HG02623 (cell line): ENCODE measurements at regions not wholly inside any gene's neighbourhood (a gene's known extent, or its start where the extent isn't known, plus 50 kb on each side); places are given as distances from the start of the nearest gene placed in this dataset.

ENCODE experiments used
- ATAC-seq: cut with Tn5 transposase; IDR thresholded peaks from one replicate; pipeline ENCODE4 v1.9.1; 2021; ENCODE audit warnings: moderate library complexity; ENCODE audit not compliant: unreplicated experiment

GRCh38 chr6:25217302-25217701 is 61.9 kb upstream of the CARMIL1 start:
- no peak for ATAC-seq

- ATAC-seq = no peak
Observed at GRCh38 chr6:25217829-25218228, 61.3 kb upstream of the CARMIL1 start.

- ATAC-seq = no peak
Observed at GRCh38 chr6:25218346-25218745, 60.8 kb upstream of the CARMIL1 start.

- no peak for ATAC-seq
Observed at GRCh38 chr6:25219216-25219916, 59.8 kb upstream of the CARMIL1 start.

DNA sequence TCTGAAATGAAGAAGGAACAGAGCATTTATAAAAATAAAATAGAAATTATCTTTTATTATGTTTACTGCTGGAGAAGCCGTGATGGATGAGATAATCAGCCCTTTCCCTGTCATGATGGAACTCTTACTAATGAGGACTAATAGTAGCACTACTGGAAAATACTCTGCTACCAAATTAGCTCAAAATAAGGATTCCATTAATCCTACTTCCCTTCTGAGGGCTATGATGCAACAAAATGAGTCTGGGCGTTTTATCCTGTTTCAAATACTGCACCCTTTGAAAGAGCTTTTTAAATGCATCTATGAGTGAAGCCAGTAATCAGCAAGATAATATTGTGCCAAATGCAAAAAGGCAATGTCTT is 59.3 kb upstream of the CARMIL1 start:
- ATAC-seq = no peak

DNA sequence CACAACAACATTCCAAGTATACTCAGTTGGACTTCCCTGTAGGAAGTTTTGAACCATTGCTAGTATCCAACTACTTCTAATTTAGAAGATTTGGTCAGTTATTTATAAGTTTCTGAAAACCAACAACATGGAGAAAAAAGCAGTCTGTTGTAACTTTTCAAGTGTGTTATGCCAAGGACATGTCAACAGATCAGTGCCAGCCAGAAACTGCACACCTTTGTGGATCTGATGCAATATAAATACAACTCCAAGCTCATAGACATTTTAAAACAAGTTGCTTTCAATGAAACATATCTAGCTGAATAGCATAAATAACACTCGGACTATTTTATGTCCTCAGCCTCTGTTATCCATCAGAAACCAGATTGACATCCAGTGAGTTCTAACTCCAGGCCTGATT is 58.3 kb upstream of the CARMIL1 start:
- ATAC-seq = no peak

DNA sequence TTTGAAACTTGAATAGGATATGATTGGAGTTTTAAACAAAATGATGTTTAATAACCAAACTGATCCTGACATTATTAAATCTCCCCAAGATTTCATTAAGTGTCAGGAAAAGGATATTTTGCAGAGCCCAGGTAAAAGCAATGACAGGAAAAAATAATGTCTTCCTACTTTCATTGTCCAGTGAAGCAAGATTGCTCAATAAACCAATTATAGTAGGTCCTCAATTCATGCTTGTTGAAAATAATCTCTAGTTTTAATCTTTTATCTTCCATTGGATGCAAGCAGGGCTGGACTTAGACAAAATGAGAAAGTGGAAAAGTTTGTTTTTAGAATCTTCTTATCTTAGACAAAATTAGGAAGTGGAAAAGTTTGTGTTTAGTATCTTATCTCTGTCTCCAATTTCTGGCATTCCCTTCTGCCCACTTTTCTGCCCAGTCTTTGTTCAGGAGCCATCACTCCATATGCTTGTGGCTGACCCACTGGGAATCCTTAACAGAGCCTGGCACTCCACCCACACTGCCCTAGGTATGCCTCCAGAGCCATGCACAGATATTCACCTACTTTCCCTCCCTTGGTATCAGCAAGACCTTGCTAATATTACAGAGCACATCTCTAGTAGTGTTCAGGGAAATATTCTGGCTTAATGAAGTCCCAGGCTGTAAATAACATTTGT is 57.0 kb upstream of the CARMIL1 start:
- no peak for ATAC-seq

DNA sequence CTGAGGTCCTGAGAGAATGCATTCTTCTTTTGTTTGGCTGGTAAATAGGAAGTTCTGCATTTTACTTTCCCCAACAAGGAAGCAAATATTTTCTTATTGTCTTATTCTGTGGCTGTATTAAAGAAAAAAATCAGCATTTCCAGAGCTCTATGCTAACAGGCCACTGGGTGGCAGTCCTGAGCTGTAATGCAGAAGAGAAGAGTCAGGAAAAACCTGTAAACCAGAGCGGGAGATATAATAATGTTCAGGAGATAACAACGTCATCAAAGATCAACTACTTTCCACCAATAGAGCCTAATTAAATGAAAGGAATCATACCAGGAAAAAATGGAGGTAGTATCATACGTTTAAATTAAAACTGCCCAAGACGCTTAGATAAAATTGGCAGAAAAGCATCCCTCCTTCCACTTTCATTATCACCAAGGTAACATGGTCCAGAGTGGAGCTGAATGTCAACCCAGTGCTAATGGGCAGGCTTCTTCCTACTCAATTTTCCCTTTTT is 55.6 kb upstream of the CARMIL1 start:
- no peak for ATAC-seq

GRCh38 chr6:25224242-25224641 is 54.9 kb upstream of the CARMIL1 start:
- no peak for ATAC-seq

DNA sequence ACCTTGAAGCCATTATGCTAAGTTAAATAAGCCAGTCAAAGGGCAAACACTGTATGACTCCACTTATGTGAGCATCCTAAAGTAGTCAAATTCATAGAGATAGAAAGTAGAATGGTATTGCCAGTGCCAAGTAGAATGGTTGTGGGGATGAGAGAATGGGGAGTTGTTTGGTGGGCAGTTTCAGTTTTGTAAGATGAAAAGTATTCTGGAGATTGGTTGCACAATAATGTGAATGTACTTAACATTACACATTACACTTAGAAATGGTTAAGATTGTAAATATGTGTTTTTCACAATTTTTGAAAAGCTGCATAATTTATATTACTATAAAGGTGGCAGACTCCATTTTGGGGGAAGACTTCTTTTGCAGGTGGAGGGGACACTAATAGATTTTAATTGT is 51.3 kb upstream of the CARMIL1 start:
- ATAC-seq = no peak
